ENCODE measurements at regions not wholly inside any gene's neighbourhood (a gene's known extent, or its start where the extent isn't known, plus 50 kb on each side); places are given as distances from the start of the nearest gene placed in this dataset.

GRCh38 chr4:123553279-123553678 lies 156.7 kb downstream of the SPRY1 start:
- TF ChIP-seq CTCF (conservative IDR thresholded peaks at IDR 0.05) (no peak), ZFX (IDR thresholded peaks at IDR 0.05) (no peak)
